H1 (cell line): ENCODE measurements at regions not wholly inside any gene's neighbourhood (a gene's known extent, or its start where the extent isn't known, plus 50 kb on each side); places are given as distances from the start of the nearest gene placed in this dataset.

Experiments used
- CTCF ChIA-PET: fragments of 300-600 bp; sonication (Branson Sonifier 250); formaldehyde crosslinking; loops from one replicate; lab custom pipeline; 2021; ENCODE audit not compliant: partially characterized antibody; lab: Charles Lee
- POLR2A ChIA-PET: fragments of 300-600 bp; sonication (Branson Sonifier 250); formaldehyde crosslinking; loops from one replicate; lab custom pipeline; 2021; ENCODE audit warnings: inconsistent platforms; ENCODE audit not compliant: partially characterized antibody; lab: Charles Lee
- DNase-seq, 2 experiments: peaks; one replicate each; pipeline versions ENCODE4 v3.0.0 to v3.0.0-alpha.2; 2010 to 2022; ENCODE audit warnings: low spot score in 2 of 2, low read depth in 1 of 2, mixed read lengths in 1 of 2
- FAIRE-seq: peaks from 2 replicates; lab custom pipeline; 2011; peaks lifted over from hg19 to GRCh38; lab: Jason Lieb, UNC
- H2AFZ ChIP-seq: 2 replicates; pipeline ENCODE4 v1.8.1; 2012; ENCODE audit warnings: low read length, inconsistent platforms
- H2AK5ac ChIP-seq: 2 replicates; pipeline ENCODE4 v1.6.1; 2013; ENCODE audit warnings: low read depth, low read length
- H2BK120ac ChIP-seq: replicated peaks from 2 replicates; pipeline ENCODE3; 2013; ENCODE audit warnings: low read depth, low read length, inconsistent platforms
- H2BK12ac ChIP-seq: 2 replicates; pipeline ENCODE4 v1.6.1; 2013; ENCODE audit warnings: low read depth, low read length
- H2BK15ac ChIP-seq: 2 replicates; pipeline ENCODE4 v1.6.1; 2013; ENCODE audit warnings: low read length
- H2BK20ac ChIP-seq: 2 replicates; pipeline ENCODE4 v1.6.1; 2013; ENCODE audit warnings: low read length
- H2BK5ac ChIP-seq: 2 replicates; pipeline ENCODE4 v1.6.1; 2013; ENCODE audit warnings: low read depth, low read length
- H3K14ac ChIP-seq: 2 replicates; pipeline ENCODE4 v1.6.1; 2013; ENCODE audit warnings: inconsistent platforms; ENCODE audit not compliant: insufficient read length
- H3K18ac ChIP-seq: 2 replicates; pipeline ENCODE4 v1.6.1; 2013; ENCODE audit warnings: low read length; ENCODE audit errors: extremely low read depth
- H3K23ac ChIP-seq: 2 replicates; pipeline ENCODE4 v1.6.1; 2013; ENCODE audit warnings: inconsistent platforms; ENCODE audit not compliant: insufficient read length
- H3K23me2 ChIP-seq: 2 replicates; pipeline ENCODE4 v1.6.1; 2013; ENCODE audit warnings: low read depth, low read length
- H3K27ac ChIP-seq: 2 replicates; pipeline ENCODE4 v1.6.1; 2011; ENCODE audit warnings: low read depth, low read length, inconsistent platforms
- H3K27me3 ChIP-seq, 4 experiments: replicated peaks in 1 of 4; 1 replicate in 1 of 4; 2 replicates in 3 of 4; pipeline versions ENCODE4 v1.6.1 to v1.8.1; 2011 to 2013; ENCODE audit warnings: low read length in 3 of 4, mild to moderate bottlenecking in 3 of 4, inconsistent platforms in 2 of 4, mixed read lengths in 2 of 4, moderate library complexity in 1 of 4; ENCODE audit not compliant: control insufficient read depth in 3 of 4, insufficient read depth in 3 of 4; ENCODE audit errors: extremely low read depth in 1 of 4
- H3K36me3 ChIP-seq, 4 experiments: 2 replicates each; pipeline versions ENCODE4 v1.6.1 to v1.8.1; 2011 to 2013; ENCODE audit warnings: mild to moderate bottlenecking in 4 of 4, low read length in 3 of 4, moderate library complexity in 2 of 4, control low read depth in 1 of 4, inconsistent platforms in 1 of 4; ENCODE audit not compliant: insufficient read depth in 4 of 4, control insufficient read depth in 2 of 4
- H3K4ac ChIP-seq: replicated peaks from 2 replicates; pipeline ENCODE3; 2013; ENCODE audit warnings: low read length, low read depth, mixed read lengths, inconsistent platforms; ENCODE audit not compliant: insufficient read length
- H3K4me1 ChIP-seq, 4 experiments: replicated peaks in 1 of 4; 1 replicate in 1 of 4; 2 replicates in 3 of 4; pipeline versions ENCODE4 v1.6.1 to v1.8.1; 2011 to 2013; ENCODE audit warnings: low read length in 3 of 4, inconsistent platforms in 2 of 4, mixed read lengths in 1 of 4; ENCODE audit not compliant: insufficient read depth in 4 of 4, control insufficient read depth in 3 of 4
- H3K4me2 ChIP-seq, 2 experiments: 2 replicates each; pipeline versions ENCODE4 v1.6.1 to v1.8.1; 2011 to 2013; ENCODE audit warnings: low read depth in 2 of 2, low read length in 2 of 2, control low read depth in 1 of 2, inconsistent platforms in 1 of 2, mild to moderate bottlenecking in 1 of 2; ENCODE audit not compliant: insufficient read depth in 1 of 2
- H3K4me3 ChIP-seq, 4 experiments: fragments of 200-600, 300-600 bp in 1 of 4; sonication (generic), shearing (Covaris generic), sonication (Bioruptor Twin) in 1 of 4; 2 replicates each; pipeline versions ENCODE4 v1.5.1 to v1.8.1; 2011 to 2016; ENCODE audit warnings: low read length in 4 of 4, low read depth in 3 of 4, control low read depth in 2 of 4, inconsistent platforms in 2 of 4, mild to moderate bottlenecking in 2 of 4, mixed read lengths in 1 of 4, moderate library complexity in 1 of 4; ENCODE audit not compliant: insufficient read depth in 2 of 4; ENCODE audit errors: extremely low read depth in 1 of 4
- H3K56ac ChIP-seq: replicated peaks from 2 replicates; pipeline ENCODE3; 2013; ENCODE audit warnings: low read depth, mild to moderate bottlenecking, mixed read lengths, low read length, inconsistent platforms; ENCODE audit not compliant: insufficient read length
- H3K79me1 ChIP-seq: 2 replicates; pipeline ENCODE4 v1.6.1; 2013; ENCODE audit warnings: low read depth, low read length, control low read depth
- H3K79me2 ChIP-seq, 2 experiments: 2 replicates each; pipeline versions ENCODE4 v1.6.1 to v1.8.1; 2012 to 2013; ENCODE audit warnings: low read length in 2 of 2, mild to moderate bottlenecking in 2 of 2, inconsistent platforms in 1 of 2; ENCODE audit not compliant: insufficient read depth in 2 of 2, control insufficient read depth in 1 of 2
- H3K9ac ChIP-seq, 4 experiments: replicated peaks in 1 of 4; 1 replicate in 1 of 4; 2 replicates in 3 of 4; pipeline versions ENCODE4 v1.6.1 to v1.8.1; 2011 to 2013; ENCODE audit warnings: low read depth in 3 of 4, low read length in 3 of 4, control low read depth in 2 of 4, mild to moderate bottlenecking in 2 of 4, moderate library complexity in 2 of 4, inconsistent platforms in 1 of 4; ENCODE audit errors: extremely low read depth in 1 of 4
- H3K9me3 ChIP-seq, 2 experiments: 2 replicates each; pipeline versions ENCODE4 v1.6.1 to v1.8.1; 2012 to 2013; ENCODE audit warnings: mild to moderate bottlenecking in 2 of 2, moderate library complexity in 2 of 2, control low read depth in 1 of 2, inconsistent platforms in 1 of 2, low read depth in 1 of 2, low read length in 1 of 2, mixed read lengths in 1 of 2; ENCODE audit not compliant: insufficient read depth in 2 of 2
- H4K20me1 ChIP-seq, 2 experiments: replicated peaks in 1 of 2; 2 replicates each; pipeline versions ENCODE3 to v1.8.1; 2011 to 2013; ENCODE audit warnings: inconsistent platforms in 2 of 2, low read length in 2 of 2, mild to moderate bottlenecking in 1 of 2; ENCODE audit not compliant: insufficient read depth in 2 of 2, control insufficient read depth in 1 of 2
- H4K5ac ChIP-seq: 2 replicates; pipeline ENCODE4 v1.6.1; 2013; ENCODE audit warnings: low read length, low read depth, mixed read lengths, inconsistent platforms; ENCODE audit not compliant: insufficient read length
- H4K8ac ChIP-seq: 2 replicates; pipeline ENCODE4 v1.8.0; 2013; ENCODE audit warnings: mild to moderate bottlenecking, moderate library complexity, low read length, inconsistent platforms; ENCODE audit not compliant: insufficient read depth; ENCODE audit errors: extremely low read depth
- H4K91ac ChIP-seq: replicated peaks from 2 replicates; pipeline ENCODE3; 2013; ENCODE audit warnings: low read length, mixed read lengths, inconsistent platforms; ENCODE audit not compliant: insufficient read length
- KDM1A ChIP-seq: fragments of 200-600, 300-600 bp; sonication (generic); IDR thresholded peaks from 2 replicates; pipeline ENCODE4 v1.7.1; 2016; ENCODE audit warnings: mild to moderate bottlenecking, low read length, borderline replicate concordance
- NANOG ChIP-seq: IDR thresholded peaks from 2 replicates; pipeline ENCODE4 v1.6.1; 2011; ENCODE audit warnings: low read length, low read depth, mild to moderate bottlenecking, inconsistent platforms; ENCODE audit not compliant: insufficient read depth, poor library complexity, severe bottlenecking
- SAP30 ChIP-seq: fragments of 300-600 bp; sonication (generic); IDR thresholded peaks from 2 replicates; pipeline ENCODE4 v1.7.1; 2012; ENCODE audit warnings: low read length, moderate library complexity, mild to moderate bottlenecking, inconsistent platforms; ENCODE audit not compliant: insufficient read depth, insufficient replicate concordance
- SIN3A ChIP-seq, 2 experiments: IDR thresholded peaks in 1 of 2; conservative IDR thresholded peaks in 1 of 2; 2 replicates each; pipeline ENCODE4 v1.6.1; 2011 to 2012; ENCODE audit warnings: low read length in 2 of 2, improper control_type of control experiment in 1 of 2, low read depth in 1 of 2, mild to moderate bottlenecking in 1 of 2
- SP1 ChIP-seq: IDR thresholded peaks from 2 replicates; pipeline ENCODE4 v1.6.1; 2011; ENCODE audit warnings: low read depth, low read length
- TCF12 ChIP-seq: IDR thresholded peaks from 2 replicates; pipeline ENCODE4 v1.6.1; 2011; ENCODE audit warnings: low read depth, mild to moderate bottlenecking, low read length
- TEAD4 ChIP-seq: IDR thresholded peaks from 2 replicates; pipeline ENCODE4 v1.6.1; 2012; ENCODE audit warnings: low read depth, low read length, inconsistent platforms, mixed read lengths
- WGBS, 2 experiments: shearing (Covaris generic) in 1 of 2; methylation state at CpG; one replicate each; pipeline versions ENCODE4 v1.1.6 to v1.1.7; 2013 to 2015; ENCODE audit warnings: low lambda C conversion rate in 2 of 2, mixed read lengths in 2 of 2, inconsistent platforms in 1 of 2, low coverage in 1 of 2, missing lambda C conversion rate in 1 of 2; ENCODE audit not compliant: insufficient replicate concordance in 2 of 2, insufficient coverage in 1 of 2, insufficient read length in 1 of 2; ENCODE audit errors: extremely low coverage in 1 of 2, missing lambda C conversion rate in 1 of 2; 5-methylcytosine and 5-hydroxymethylcytosine counted together
- TF ChIP-seq, protein P1 (sequence below): IDR thresholded peaks from 2 replicates; pipeline ENCODE4 v1.6.1; 2012; ENCODE audit warnings: inconsistent platforms

DNA sequence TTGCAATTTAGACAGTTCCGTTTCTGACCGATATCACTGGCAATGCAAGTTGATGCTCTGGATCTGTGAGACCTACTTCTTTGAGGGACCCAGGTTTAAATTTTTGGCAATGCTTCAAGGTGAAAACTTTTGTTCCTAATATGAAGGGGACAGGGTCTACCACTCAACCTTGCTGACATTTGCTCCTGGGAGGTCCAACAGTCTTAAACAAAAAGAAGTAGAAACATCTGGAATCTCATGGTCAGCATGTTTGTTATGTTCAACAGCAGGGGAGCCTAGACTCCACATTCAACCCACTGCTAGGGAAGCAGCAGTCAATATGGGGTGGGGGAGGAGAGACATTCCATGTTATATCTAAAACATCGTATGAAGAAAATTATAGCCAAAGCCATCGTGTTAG is 196.4 kb downstream of the SIM1 start:
- no peaks in the 10 kb centered on the region for H3K9me3 ChIP-seq
- TF ChIP-seq TEAD4 (0 out of 2 replicates have a peak, but pooled peaks have one; percentile 25), TCF12 (peak; percentile 33; the same call in 1 of the 2 replicates), NANOG (no peak), SAP30 (no peak), SP1 (0 out of 2 replicates have a peak, but pooled peaks have one; percentile 26), SIN3A (conservative IDR thresholded peaks at IDR 0.05 in 1 of 2, IDR thresholded peaks at IDR 0.05 in 1 of 2; ENCODE audit: low read depth in 1 of 2, low read length in 2 of 2) (no peak), KDM1A (no peak)
- TF ChIP-seq, protein P1, sequence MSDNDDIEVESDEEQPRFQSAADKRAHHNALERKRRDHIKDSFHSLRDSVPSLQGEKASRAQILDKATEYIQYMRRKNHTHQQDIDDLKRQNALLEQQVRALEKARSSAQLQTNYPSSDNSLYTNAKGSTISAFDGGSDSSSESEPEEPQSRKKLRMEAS = no peak
- H2BK120ac ChIP-seq = no peak overlapping the region
- no peak overlapping the region for H3K14ac ChIP-seq
- H2BK12ac ChIP-seq = no peak overlapping the region; the same call in 1 of the 2 replicates
- CTCF ChIA-PET = interaction anchor here (2.7 kb wide), 1 partner anchor 10 kb away, joined by 10 read pairs; no protein-coding TSS in a partner anchor
- H3K27ac ChIP-seq = no peak overlapping the region
- H3K56ac ChIP-seq = no peak overlapping the region
- POLR2A ChIA-PET = no interaction called here
- H2BK15ac ChIP-seq = no peak overlapping the region
- no peak overlapping the region for H3K18ac ChIP-seq
- no peak overlapping the region for H2BK5ac ChIP-seq
- no peaks in the 10 kb centered on the region for H3K79me1 ChIP-seq
- DNase-seq (no peak), FAIRE-seq (peak; percentile 68)
- H3K4me2 ChIP-seq = peak overlapping the region in 1 of 2 experiments; percentile 47; a peak in 1 of 4 replicates
- H3K23ac ChIP-seq = peak overlapping the region; percentile 65
- H4K20me1 ChIP-seq = no peaks in the 10 kb centered on the region
- no peak overlapping the region for H3K9ac ChIP-seq
- H4K91ac ChIP-seq = no peak overlapping the region
- no peak overlapping the region for H2BK20ac ChIP-seq
- H3K79me2 ChIP-seq = no peaks in the 10 kb centered on the region
- no peaks in the 10 kb centered on the region; a peak in 1 of 8 replicates for H3K36me3 ChIP-seq
- no peaks in the 10 kb centered on the region for H3K23me2 ChIP-seq
- H3K27me3 ChIP-seq = no peaks in the 10 kb centered on the region
- no peak overlapping the region for H2AK5ac ChIP-seq
- H4K5ac ChIP-seq = no peak overlapping the region
- H2AFZ ChIP-seq = no peak overlapping the region
- WGBS, 2 experiments = 92% methylated on average over 4 of the region's 4 CpGs; no CpG with 5 or more reads in 1 of the 2 experiments
- no peak overlapping the region for H4K8ac ChIP-seq
- no peak overlapping the region for H3K4ac ChIP-seq
- H3K4me1 ChIP-seq = peaks cover 0 to 12% (median 4%) of the 10 kb centered on the region in 4 experiments; a peak in 2 of 7 replicates
- H3K4me3 ChIP-seq = no peak overlapping the region
